ENCODE measurements at regions not wholly inside any gene's neighbourhood (a gene's known extent, or its start where the extent isn't known, plus 50 kb on each side); places are given as distances from the start of the nearest gene placed in this dataset.

DNA sequence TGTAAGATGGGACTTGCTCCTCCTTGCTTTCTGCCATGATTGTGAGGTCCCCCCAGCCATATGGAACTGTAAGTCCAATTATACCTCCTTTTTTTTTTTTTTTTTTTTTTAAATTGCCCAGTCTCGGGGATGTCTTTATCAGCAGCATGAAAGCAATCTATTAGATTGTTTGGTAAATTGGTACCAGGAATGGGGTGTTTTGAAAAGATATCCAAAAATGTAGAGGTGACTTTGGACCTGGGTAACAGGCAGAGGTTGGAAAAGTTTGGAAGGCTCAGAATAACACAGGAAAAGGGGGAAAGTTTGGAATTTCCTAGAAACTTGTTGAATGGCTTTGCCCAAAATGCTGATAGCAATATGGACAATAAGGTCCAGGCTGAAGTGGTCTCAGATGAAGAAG is 545.8 kb upstream of the ALCAM start:
- no peak for TF ChIP-seq ZFX (IDR thresholded peaks at IDR 0.05; ENCODE audit: borderline replicate concordance)
- TF ChIP-seq, protein P1, sequence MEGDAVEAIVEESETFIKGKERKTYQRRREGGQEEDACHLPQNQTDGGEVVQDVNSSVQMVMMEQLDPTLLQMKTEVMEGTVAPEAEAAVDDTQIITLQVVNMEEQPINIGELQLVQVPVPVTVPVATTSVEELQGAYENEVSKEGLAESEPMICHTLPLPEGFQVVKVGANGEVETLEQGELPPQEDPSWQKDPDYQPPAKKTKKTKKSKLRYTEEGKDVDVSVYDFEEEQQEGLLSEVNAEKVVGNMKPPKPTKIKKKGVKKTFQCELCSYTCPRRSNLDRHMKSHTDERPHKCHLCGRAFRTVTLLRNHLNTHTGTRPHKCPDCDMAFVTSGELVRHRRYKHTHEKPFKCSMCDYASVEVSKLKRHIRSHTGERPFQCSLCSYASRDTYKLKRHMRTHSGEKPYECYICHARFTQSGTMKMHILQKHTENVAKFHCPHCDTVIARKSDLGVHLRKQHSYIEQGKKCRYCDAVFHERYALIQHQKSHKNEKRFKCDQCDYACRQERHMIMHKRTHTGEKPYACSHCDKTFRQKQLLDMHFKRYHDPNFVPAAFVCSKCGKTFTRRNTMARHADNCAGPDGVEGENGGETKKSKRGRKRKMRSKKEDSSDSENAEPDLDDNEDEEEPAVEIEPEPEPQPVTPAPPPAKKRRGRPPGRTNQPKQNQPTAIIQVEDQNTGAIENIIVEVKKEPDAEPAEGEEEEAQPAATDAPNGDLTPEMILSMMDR (IDR thresholded peaks at IDR 0.05): no peak
- no peak overlapping the region for H3K27ac ChIP-seq

DNA sequence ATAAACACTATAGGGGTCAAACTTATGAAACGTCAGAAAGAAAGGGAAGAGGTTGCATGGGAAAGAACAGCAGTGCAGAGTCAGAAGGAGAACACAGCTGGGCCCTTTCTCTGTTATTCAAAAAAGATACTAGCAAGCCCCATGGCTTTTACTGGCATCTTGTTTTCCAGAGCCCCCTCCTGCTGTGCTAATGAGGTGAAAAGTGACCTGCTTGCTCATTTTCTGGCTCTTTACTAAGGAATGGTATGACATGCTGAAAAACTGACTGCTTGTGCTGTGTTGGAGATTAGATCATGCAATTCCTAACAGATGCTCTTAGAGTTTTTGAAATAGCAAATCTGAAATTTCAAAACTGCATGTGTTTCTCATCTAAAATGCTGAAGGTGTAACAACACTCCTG is 541.6 kb upstream of the ALCAM start:
- TF ChIP-seq ZFX (IDR thresholded peaks at IDR 0.05; ENCODE audit: borderline replicate concordance): no peak
- TF ChIP-seq, protein P1 (IDR thresholded peaks at IDR 0.05): no peak
- H3K27ac ChIP-seq: no peak overlapping the region

DNA sequence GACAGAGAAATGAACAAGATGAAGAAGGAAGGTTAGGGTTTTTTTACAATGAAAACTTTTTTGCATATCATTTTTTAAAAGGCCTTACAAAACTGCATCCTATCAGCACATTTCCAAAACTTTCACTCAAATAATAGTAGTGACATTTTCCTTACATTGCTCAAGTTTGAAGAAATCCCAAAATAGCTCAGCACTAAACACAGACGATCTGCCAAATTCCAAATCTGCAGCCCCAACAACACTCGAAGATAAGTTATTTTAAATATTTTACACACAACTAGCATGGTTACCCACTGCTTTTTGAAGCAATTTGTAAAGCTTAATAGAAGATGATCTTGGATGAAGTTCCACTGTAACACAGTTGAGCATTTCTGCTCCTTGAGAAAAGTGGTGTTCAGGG is 535.6 kb upstream of the ALCAM start:
- no peak overlapping the region for H3K27ac ChIP-seq
- TF ChIP-seq, protein P1 (IDR thresholded peaks at IDR 0.05): no peak
- no peak for TF ChIP-seq ZFX (IDR thresholded peaks at IDR 0.05; ENCODE audit: borderline replicate concordance)

GRCh38 chr3:104832530-104832929 is 534.2 kb upstream of the ALCAM start:
- TF ChIP-seq, protein P1 (IDR thresholded peaks at IDR 0.05): no peak
- no peak for TF ChIP-seq ZFX (IDR thresholded peaks at IDR 0.05; ENCODE audit: borderline replicate concordance)
- no peak overlapping the region for H3K27ac ChIP-seq

DNA sequence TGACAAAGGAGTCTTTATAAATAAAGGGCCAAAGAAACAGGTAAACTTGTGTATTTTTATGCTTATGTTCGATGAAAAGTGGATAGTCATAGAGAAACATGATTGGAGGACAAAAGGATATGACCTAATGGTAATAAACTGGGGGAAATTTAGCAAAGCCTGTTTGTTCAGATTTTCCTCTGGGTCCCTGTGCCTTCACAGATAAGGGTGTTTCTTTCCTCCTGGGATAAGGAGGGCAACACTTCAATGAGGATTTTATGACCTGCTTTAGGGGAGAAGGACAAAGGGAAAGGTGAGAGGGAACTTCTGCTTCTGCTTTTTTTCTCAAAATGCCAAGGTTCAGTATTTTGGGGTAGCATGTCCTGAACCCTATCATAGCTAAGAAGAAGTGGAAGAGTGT is 531.3 kb upstream of the ALCAM start:
- TF ChIP-seq, protein P1 (IDR thresholded peaks at IDR 0.05): no peak
- TF ChIP-seq ZFX (IDR thresholded peaks at IDR 0.05; ENCODE audit: borderline replicate concordance): no peak
- H3K27ac ChIP-seq: no peak overlapping the region

GRCh38 chr3:104846270-104846669 is 520.4 kb upstream of the ALCAM start:
- TF ChIP-seq, protein P1 (IDR thresholded peaks at IDR 0.05): no peak
- no peak overlapping the region for H3K27ac ChIP-seq

DNA sequence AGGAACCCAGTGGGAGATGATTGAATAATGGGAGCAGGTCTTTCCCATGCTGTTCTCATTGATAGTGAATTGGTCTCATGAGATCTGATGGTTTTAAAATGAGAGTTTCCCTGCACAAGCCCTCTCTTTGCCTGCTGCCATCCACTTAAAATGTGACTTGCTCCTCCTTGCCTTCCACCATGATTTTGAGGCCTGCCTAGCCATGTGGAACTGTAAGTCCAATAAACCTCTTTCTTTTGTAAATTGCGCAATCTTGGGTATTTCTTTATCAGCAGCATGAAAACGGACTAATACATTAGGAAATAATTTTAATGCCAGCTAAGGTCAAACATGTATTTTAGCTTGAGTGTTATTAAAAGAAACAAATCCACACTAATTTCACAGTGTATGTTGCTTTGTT is 517.6 kb upstream of the ALCAM start:
- TF ChIP-seq, protein P1 (IDR thresholded peaks at IDR 0.05): no peak
- TF ChIP-seq ZFX (IDR thresholded peaks at IDR 0.05; ENCODE audit: borderline replicate concordance): no peak

More for the DNA sequence above, 517.6 kb upstream of the ALCAM start:
- no peak overlapping the region for H3K27ac ChIP-seq

Data from 22Rv1 (cell line).